ENCODE measurements at regions not wholly inside any gene's neighbourhood (a gene's known extent, or its start where the extent isn't known, plus 50 kb on each side); places are given as distances from the start of the nearest gene placed in this dataset.

DNA sequence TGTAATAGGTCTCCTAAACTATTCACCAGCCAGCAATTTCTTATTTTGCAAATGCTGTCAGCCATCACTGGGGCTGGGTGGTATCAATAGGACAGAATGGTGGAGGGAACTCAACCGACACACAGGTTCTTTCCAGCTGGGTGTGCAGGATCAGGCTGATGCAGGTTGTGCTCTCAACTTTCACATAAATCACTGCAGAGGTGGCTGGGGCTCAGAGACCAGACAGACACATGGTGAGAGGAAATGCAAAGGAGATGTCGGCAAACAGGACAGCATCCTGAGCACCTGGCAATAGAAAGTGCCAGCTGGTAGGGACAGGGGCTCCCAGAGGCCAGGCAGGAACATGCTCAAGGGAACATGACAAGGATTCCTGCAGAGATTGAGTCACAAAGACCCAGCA lies 254.9 kb downstream of the SOD2 start:
- TF ChIP-seq CTCF (IDR thresholded peaks at IDR 0.05; ENCODE audit: insufficient read depth, low read length, poor library complexity, severe bottlenecking) (no peak), EZH2phosphoT487 (conservative IDR thresholded peaks at IDR 0.05; ENCODE audit: low read length) (no peak)

Measured in SU-DHL-6 (cell line).